Effector memory CD8-positive, alpha-beta T cell (primary cell): ENCODE measurements at regions not wholly inside any gene's neighbourhood (a gene's known extent, or its start where the extent isn't known, plus 50 kb on each side); places are given as distances from the start of the nearest gene placed in this dataset.

Experiments
- ATAC-seq: fragments of 150-1000 bp; cut with Tn5 transposase; replicated peaks from 2 replicates; pipeline ENCODE4 v1.10.0; 2021; ENCODE audit warnings: mild to moderate bottlenecking, moderate library complexity
- DNase-seq, 3 experiments: peaks; one replicate each; pipeline ENCODE4 v3.0.0; 2021
- H3K27ac Mint-ChIP-seq, 2 donors: one replicate each; pipeline ENCODE4 v1.8.0; 2022; ENCODE audit warnings: mild to moderate bottlenecking in 2 of 2, mixed read lengths in 2 of 2, moderate library complexity in 2 of 2
- H3K27me3 Mint-ChIP-seq, 2 donors: one replicate each; pipeline ENCODE4 v1.8.0; 2022; ENCODE audit warnings: mixed read lengths in 2 of 2
- H3K36me3 Mint-ChIP-seq: one replicate; pipeline ENCODE4 v1.8.0; 2022; ENCODE audit warnings: mild to moderate bottlenecking, moderate library complexity, mixed read lengths; ENCODE audit not compliant: insufficient read depth
- H3K4me1 Mint-ChIP-seq, 2 donors: one replicate each; pipeline ENCODE4 v1.8.0; 2022; ENCODE audit warnings: low read depth in 2 of 2, mixed read lengths in 2 of 2
- H3K4me3 Mint-ChIP-seq, 2 donors: one replicate each; pipeline ENCODE4 v1.8.0; 2022; ENCODE audit warnings: mild to moderate bottlenecking in 2 of 2, mixed read lengths in 2 of 2, moderate library complexity in 2 of 2
- H3K9me3 Mint-ChIP-seq, 2 donors: one replicate each; pipeline ENCODE4 v1.8.0; 2022; ENCODE audit warnings: mixed read lengths in 2 of 2

DNA sequence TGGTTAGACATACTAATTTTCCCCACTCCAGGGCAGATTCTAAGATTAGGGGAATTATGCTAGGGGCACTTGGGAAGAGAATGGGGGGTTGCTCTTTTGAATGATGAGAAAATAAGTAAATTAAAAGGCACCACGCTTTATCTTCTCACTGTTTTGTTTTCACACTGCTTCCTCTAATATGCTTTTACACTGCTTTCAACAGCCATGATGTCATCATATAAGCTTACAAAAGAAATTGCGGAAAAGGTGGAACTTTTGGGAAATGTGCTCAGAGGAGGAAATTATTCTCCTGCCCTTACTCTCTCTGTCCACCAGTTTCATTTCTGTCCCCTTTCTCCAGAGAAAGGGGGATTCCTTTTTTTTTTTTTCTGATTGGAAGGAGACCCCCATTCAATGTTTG lies 308.2 kb downstream of the TOX3 start:
- no peaks in the 10 kb centered on the region for H3K27me3 Mint-ChIP-seq
- H3K27ac Mint-ChIP-seq = no peak overlapping the region
- DNase-seq (no peak), ATAC-seq (no peak)
- peaks cover 1 to 2% of the 10 kb centered on the region in 2 donors for H3K9me3 Mint-ChIP-seq
- H3K4me1 Mint-ChIP-seq = no peaks in the 10 kb centered on the region
- H3K4me3 Mint-ChIP-seq = no peak overlapping the region
- H3K36me3 Mint-ChIP-seq = no peaks in the 10 kb centered on the region

DNA sequence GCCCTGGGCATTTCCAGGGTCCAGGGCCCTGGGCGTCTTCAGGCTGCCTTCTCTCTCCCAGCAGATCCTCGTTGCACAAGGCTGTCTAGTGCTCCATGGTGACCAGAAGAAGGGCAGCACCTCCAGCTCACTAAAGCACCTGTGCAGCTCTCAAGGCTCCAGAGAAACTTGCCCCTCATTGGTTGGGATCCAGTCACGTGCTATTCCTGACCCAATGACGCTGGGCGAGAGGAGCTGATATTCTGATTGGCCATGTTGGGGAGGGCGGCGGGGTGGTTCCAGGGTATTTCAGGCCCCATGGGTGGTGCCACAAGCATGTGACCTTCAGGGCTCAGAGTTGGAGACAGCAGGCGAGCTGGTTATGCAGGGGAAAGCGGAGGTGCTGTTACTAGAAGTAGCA lies 309.1 kb downstream of the TOX3 start:
- no peak overlapping the region for H3K4me3 Mint-ChIP-seq
- H3K36me3 Mint-ChIP-seq = no peaks in the 10 kb centered on the region
- ATAC-seq = no peak
- H3K27me3 Mint-ChIP-seq = no peaks in the 10 kb centered on the region
- no peaks in the 10 kb centered on the region for H3K4me1 Mint-ChIP-seq
- no peak for DNase-seq
- peaks cover 0 to 2% of the 10 kb centered on the region in 2 donors for H3K9me3 Mint-ChIP-seq
- no peak overlapping the region for H3K27ac Mint-ChIP-seq

DNA sequence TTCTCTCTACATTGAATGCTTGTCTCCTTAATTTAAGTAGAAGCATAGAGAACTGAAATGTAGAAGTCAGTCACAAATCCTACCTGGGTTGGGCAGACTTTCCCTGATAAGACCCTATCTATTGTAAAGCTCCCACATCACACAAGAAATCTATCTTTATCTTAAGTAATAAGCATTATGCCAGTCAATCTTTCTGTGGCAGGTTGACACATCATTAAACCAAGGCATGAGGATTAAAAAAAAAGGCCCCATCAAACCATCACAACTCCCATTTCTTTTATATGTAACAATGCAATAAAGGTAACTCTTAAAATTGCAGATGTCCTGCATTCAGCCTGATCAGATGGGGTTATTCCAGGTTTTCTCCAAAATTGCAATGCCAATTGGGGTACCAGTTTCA lies 311.8 kb downstream of the TOX3 start:
- ATAC-seq = no peak
- DNase-seq = no peak
- no peak overlapping the region for H3K27ac Mint-ChIP-seq
- no peak overlapping the region for H3K4me3 Mint-ChIP-seq
- no peaks in the 10 kb centered on the region for H3K27me3 Mint-ChIP-seq
- H3K9me3 Mint-ChIP-seq = peaks cover 0 to 4% of the 10 kb centered on the region in 2 donors
- H3K4me1 Mint-ChIP-seq = no peaks in the 10 kb centered on the region
- no peaks in the 10 kb centered on the region for H3K36me3 Mint-ChIP-seq

DNA sequence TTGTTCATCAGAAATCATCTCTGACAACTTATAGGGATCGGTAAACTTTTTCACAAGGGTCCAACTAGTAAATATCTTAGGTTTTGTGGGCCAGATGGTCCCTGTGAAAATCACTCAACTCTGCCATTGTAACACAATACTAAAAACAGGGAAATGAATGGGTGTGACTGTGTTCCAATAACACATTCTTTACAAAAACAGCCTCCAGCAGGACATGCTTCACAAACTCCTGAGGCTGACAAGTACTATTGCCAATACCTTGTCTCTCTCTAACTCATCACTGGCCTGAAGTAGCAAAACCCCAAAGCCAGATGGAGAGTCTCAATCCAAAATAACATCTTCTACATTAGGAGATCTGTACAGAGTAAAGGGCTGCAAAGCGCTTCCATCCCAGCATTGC lies 312.3 kb downstream of the TOX3 start:
- Mint-ChIP-seq H3K27ac (no peak overlapping the region), H3K9me3 (peaks cover 0 to 4% of the 10 kb centered on the region in 2 donors), H3K4me1 (no peaks in the 10 kb centered on the region), H3K4me3 (no peak overlapping the region), H3K27me3 (no peaks in the 10 kb centered on the region), H3K36me3 (no peaks in the 10 kb centered on the region)
- no peak for ATAC-seq
- no peak for DNase-seq

DNA sequence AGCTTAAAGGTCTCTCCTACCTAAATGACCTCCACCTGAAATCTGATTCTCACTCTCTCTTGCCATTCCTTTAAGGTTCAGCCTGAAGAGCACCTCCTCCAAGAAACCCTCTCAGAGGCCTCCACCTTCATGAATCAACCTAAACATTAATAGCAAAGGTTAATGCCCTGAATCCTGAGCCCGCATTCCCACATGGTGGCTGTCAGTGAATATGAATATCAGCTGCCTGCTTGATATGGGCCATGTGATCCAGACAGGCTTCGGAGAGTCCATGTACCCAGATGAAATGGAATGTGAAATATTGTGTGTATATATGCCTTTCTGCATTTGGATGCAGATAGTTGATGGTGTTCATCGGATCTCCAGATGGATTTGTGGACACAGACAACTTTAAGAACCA lies 317.5 kb downstream of the TOX3 start:
- Mint-ChIP-seq H3K36me3 (no peaks in the 10 kb centered on the region), H3K4me3 (no peak overlapping the region), H3K27ac (no peak overlapping the region), H3K9me3 (peaks cover 0 to 8% of the 10 kb centered on the region in 2 donors), H3K4me1 (no peaks in the 10 kb centered on the region), H3K27me3 (no peaks in the 10 kb centered on the region)
- DNase-seq (no peak), ATAC-seq (no peak)

DNA sequence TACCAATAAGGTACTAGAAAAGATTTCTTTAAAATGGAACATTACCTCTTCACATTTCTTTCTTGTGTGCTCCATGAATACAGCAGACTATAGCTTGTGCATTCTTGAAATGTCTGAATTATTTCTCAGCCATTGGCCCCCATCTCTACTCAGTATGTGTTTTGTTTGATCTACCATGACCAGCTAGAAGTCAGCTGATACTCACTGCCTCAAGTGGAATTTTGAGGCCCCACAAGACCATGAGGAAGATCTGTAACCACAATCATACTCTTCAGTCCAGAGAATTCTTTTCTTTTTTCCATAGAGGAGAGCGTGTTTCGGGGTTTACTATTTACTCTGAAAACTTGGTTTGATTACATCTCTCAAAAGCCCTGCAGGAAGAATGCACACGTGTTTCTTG lies 319.1 kb downstream of the TOX3 start:
- DNase-seq (no peak), ATAC-seq (no peak)
- no peaks in the 10 kb centered on the region for H3K36me3 Mint-ChIP-seq
- peaks cover 0 to 7% of the 10 kb centered on the region in 2 donors for H3K9me3 Mint-ChIP-seq
- H3K4me1 Mint-ChIP-seq = no peaks in the 10 kb centered on the region
- H3K4me3 Mint-ChIP-seq = no peak overlapping the region
- no peak overlapping the region for H3K27ac Mint-ChIP-seq
- no peaks in the 10 kb centered on the region for H3K27me3 Mint-ChIP-seq

DNA sequence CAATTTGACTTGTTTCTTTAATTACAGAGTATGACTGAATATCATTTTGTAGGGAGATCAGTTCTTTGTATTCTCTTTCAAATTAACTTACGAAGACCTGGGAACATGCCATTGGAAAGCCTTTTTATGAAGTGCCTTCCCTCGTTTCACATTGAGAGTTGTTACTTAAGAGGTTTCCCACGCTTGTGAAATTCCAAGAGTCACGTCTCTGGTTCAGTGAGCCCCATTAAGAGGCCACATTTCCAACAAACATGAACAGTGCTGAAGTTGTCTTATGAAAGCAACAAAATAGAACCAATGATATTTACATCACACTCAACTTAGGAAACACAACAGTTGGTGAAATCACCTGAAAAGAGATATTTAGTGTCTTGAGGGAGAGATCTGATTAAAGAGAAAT lies 334.1 kb downstream of the TOX3 start:
- Mint-ChIP-seq H3K4me1 (no peaks in the 10 kb centered on the region), H3K36me3 (no peaks in the 10 kb centered on the region), H3K27me3 (no peaks in the 10 kb centered on the region), H3K4me3 (no peak overlapping the region), H3K9me3 (peaks cover 10 to 16% of the 10 kb centered on the region in 2 donors), H3K27ac (no peak overlapping the region)
- DNase-seq = no peak
- no peak for ATAC-seq

DNA sequence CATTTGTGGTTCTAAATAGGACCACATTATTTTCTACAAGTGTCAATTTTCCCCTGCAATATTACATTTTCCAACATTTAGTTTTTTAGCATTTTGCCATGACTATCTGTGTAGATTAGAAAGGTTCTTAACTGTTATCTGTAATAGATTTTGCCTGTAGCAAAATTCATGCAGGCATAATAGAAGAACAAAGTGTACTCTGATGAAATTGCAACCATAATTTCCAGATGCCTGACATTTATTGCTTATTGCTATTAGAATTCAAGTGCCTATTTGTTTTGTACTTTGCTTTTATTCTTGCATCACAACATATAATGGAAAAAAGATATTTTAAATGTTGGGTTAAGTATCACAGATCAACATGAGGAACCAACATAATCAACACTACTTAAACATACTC lies 337.7 kb downstream of the TOX3 start:
- DNase-seq (no peak), ATAC-seq (no peak)
- no peaks in the 10 kb centered on the region for H3K27me3 Mint-ChIP-seq
- no peak overlapping the region for H3K27ac Mint-ChIP-seq
- H3K9me3 Mint-ChIP-seq = peaks cover 0 to 2% of the 10 kb centered on the region in 2 donors
- H3K4me1 Mint-ChIP-seq = no peaks in the 10 kb centered on the region
- no peaks in the 10 kb centered on the region for H3K36me3 Mint-ChIP-seq
- H3K4me3 Mint-ChIP-seq = no peak overlapping the region

DNA sequence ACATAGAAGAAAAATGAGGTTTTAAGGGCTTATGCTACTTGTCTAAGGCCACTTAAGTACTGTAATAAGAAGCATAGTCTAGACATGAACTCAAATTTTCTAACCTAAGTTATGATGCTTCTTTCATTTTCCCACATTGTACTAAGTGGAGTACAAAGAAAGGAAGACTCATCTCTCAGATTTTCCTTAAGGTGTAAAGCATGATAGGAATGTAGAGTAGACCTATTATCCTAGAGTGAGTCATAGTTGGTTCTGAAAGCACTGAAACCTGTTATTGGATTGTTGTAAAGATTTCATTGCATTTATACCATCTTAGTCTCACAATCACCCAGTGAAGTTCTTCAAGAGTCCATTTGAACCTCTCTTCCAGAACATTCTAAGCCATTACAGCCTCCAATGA lies 343.8 kb downstream of the TOX3 start:
- no peaks in the 10 kb centered on the region for H3K36me3 Mint-ChIP-seq
- H3K9me3 Mint-ChIP-seq = no peaks in the 10 kb centered on the region
- DNase-seq = no peak
- H3K4me3 Mint-ChIP-seq = no peak overlapping the region
- no peaks in the 10 kb centered on the region for H3K4me1 Mint-ChIP-seq
- H3K27ac Mint-ChIP-seq = no peak overlapping the region
- no peaks in the 10 kb centered on the region for H3K27me3 Mint-ChIP-seq
- ATAC-seq = no peak

DNA sequence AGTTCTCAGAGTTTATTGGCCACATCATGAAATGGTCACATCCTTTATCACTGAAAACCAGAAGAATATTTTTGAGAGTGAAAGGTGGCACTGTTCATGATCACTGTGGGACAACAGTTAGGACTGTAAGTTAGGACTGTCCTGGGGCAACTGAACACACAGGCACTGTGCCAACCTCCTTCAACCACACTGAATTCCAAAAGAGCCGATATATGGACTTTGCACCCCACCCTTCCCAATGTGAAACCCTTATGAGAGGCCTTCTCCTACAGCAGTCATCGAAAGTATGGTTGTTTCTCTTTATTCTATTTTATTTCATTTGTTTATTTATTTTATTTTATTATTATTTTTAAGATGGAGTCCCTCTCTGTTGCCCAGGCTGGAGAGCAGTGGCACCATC lies 353.5 kb downstream of the TOX3 start:
- no peaks in the 10 kb centered on the region for H3K27me3 Mint-ChIP-seq
- DNase-seq (no peak), ATAC-seq (no peak)
- no peak overlapping the region for H3K4me3 Mint-ChIP-seq
- H3K4me1 Mint-ChIP-seq = peaks cover 0 to 2% of the 10 kb centered on the region in 2 donors
- H3K36me3 Mint-ChIP-seq = no peaks in the 10 kb centered on the region
- H3K9me3 Mint-ChIP-seq = no peaks in the 10 kb centered on the region
- no peak overlapping the region for H3K27ac Mint-ChIP-seq

DNA sequence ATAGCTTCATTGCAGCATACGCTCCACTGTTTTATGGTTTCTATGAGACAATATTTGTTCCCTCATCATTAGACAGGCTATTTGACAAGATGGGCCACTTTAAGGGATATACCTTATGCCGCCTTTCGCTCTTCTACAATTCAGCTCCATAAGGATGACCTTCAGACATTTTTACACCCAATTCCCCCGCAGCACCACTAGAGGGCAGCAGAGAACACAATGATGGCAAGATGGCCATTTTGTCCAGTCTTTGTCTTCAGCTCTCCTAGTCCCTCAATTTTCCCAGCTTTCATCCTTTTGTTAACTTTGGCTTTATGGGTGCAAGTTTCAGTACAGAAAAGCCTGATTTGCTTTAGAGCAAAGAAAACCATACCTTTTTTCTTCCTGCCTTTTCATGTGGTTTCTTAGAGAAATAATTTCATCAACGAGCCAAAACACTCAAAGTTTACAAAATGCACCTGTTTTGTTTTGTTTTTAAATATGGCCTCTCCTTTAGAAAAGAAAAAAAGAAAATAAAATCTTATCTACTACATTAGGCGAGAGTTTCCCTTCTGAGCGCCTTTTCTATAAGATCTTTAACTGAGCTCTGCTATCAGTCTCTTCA lies 355.3 kb downstream of the TOX3 start:
- H3K4me3 Mint-ChIP-seq = no peak overlapping the region
- H3K27me3 Mint-ChIP-seq = no peaks in the 10 kb centered on the region
- no peak for ATAC-seq

DNA sequence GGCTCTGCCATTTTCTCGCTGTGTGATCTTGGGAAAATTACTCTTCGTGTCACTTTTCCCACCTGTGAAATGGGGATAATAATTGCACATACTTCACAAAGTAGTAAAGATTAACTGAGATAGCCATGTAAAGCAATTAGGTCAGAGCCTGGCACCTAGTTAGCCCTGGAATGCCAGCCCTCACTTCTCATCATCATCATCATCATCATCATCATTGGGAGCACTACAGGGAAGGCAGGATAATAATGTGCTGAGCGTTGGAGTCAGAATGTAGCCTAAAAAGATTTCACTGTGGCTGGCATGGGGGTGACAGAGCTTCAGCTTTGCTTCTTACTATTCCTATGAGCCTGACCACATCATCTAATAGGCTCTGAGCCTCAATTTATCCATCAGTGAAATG lies 362.6 kb downstream of the TOX3 start:
- Mint-ChIP-seq H3K27me3 (no peaks in the 10 kb centered on the region), H3K9me3 (peaks cover 1 to 8% of the 10 kb centered on the region in 2 donors), H3K4me1 (no peaks in the 10 kb centered on the region), H3K27ac (no peak overlapping the region), H3K4me3 (no peak overlapping the region), H3K36me3 (no peaks in the 10 kb centered on the region)
- ATAC-seq = no peak
- no peak for DNase-seq

More for the DNA sequence above, 355.3 kb downstream of the TOX3 start:
- Mint-ChIP-seq H3K27ac (peak overlapping the region in 1 of 2 donors; percentile 28), H3K4me1 (peaks cover 0 to 2% of the 10 kb centered on the region in 2 donors), H3K36me3 (no peaks in the 10 kb centered on the region), H3K9me3 (no peaks in the 10 kb centered on the region)
- DNase-seq = peak; percentile 30 to 37 (median 31)

DNA sequence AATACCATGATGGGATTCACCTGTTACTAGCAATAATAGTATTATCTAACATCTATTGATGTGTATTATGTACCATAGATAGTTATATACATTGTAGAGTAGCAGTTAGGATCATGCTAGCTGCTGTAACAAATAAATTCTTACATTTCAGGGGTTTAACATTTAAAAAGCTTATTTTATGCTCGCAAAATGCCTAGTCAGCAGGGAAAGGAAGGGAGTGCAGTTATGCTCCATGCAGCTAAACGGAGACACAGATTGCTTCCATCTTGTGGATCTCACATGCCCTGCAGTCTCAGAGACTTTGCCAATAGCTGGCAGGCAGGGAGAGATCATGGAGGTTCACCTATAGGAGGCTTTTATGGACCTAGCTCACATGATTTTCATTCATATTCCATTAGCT lies 364.1 kb downstream of the TOX3 start:
- DNase-seq (no peak), ATAC-seq (no peak)
- Mint-ChIP-seq H3K36me3 (no peaks in the 10 kb centered on the region), H3K9me3 (peaks cover 2 to 8% of the 10 kb centered on the region in 2 donors), H3K27ac (no peak overlapping the region), H3K27me3 (no peaks in the 10 kb centered on the region), H3K4me3 (no peak overlapping the region), H3K4me1 (no peaks in the 10 kb centered on the region)

DNA sequence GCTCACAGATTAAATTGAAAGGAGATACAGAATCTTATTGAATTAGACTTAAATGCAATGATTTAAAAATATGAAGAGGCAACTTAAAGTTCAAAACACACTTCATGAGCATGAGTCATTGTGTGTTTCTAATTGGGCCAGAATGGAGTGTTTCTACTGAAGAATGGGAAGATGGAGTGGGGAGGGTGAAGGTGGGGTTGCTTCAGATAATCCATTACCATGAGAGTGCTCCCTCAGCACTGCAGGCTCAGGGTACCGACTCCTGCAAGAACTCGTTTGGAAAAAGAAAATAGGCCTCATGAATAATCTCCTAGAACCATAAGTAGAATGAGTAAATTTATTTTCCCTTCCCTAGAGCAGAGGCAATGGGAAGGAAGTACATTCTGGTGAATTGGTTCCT lies 372.8 kb downstream of the TOX3 start:
- ATAC-seq (no peak), DNase-seq (no peak)
- H3K9me3 Mint-ChIP-seq = peaks cover 0 to 3% of the 10 kb centered on the region in 2 donors

DNA sequence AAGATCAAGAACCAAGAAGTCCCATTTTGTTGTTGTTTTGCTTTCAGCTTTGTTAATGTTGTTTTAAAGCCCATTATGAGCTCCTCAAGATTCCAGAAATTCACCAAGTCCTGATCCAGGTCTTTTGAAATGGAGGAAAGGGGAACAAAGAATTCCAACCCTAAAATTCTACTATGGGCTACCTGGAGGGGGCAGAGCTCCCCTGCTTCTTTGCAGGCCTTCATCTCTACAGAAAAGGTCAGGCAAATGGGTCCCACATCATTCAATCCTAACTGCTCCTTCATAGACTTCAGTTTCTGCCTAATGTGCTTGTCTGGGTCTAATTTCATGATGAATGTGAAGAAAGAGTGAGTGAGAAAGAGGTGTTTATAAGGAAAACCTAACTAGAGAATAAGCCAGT lies 375.5 kb downstream of the TOX3 start:
- no peak overlapping the region for H3K27ac Mint-ChIP-seq
- H3K9me3 Mint-ChIP-seq = no peaks in the 10 kb centered on the region
- DNase-seq (no peak), ATAC-seq (no peak)
- no peaks in the 10 kb centered on the region for H3K4me1 Mint-ChIP-seq
- H3K27me3 Mint-ChIP-seq = no peaks in the 10 kb centered on the region
- no peak overlapping the region for H3K4me3 Mint-ChIP-seq
- no peaks in the 10 kb centered on the region for H3K36me3 Mint-ChIP-seq

More for the DNA sequence above, 372.8 kb downstream of the TOX3 start:
- no peaks in the 10 kb centered on the region for H3K27me3 Mint-ChIP-seq
- no peaks in the 10 kb centered on the region for H3K36me3 Mint-ChIP-seq
- no peak overlapping the region for H3K27ac Mint-ChIP-seq
- no peak overlapping the region for H3K4me3 Mint-ChIP-seq
- H3K4me1 Mint-ChIP-seq = no peaks in the 10 kb centered on the region
